ENCODE measurements at regions not wholly inside any gene's neighbourhood (a gene's known extent, or its start where the extent isn't known, plus 50 kb on each side); places are given as distances from the start of the nearest gene placed in this dataset.

- H3K4me3 ChIP-seq, result no peak overlapping the region
- DNase-seq (no peak), ATAC-seq (no peak)
- H3K9me3 ChIP-seq, result no peaks in the 10 kb centered on the region
- intact Hi-C loops (cut with DNase I), result no loop called here
- no peaks in the 10 kb centered on the region for H3K27me3 ChIP-seq (ENCODE audit: low read depth)
- no peak overlapping the region for H3K27ac ChIP-seq
- H3K4me1 ChIP-seq, result no peaks in the 10 kb centered on the region
- TF ChIP-seq, protein P1, sequence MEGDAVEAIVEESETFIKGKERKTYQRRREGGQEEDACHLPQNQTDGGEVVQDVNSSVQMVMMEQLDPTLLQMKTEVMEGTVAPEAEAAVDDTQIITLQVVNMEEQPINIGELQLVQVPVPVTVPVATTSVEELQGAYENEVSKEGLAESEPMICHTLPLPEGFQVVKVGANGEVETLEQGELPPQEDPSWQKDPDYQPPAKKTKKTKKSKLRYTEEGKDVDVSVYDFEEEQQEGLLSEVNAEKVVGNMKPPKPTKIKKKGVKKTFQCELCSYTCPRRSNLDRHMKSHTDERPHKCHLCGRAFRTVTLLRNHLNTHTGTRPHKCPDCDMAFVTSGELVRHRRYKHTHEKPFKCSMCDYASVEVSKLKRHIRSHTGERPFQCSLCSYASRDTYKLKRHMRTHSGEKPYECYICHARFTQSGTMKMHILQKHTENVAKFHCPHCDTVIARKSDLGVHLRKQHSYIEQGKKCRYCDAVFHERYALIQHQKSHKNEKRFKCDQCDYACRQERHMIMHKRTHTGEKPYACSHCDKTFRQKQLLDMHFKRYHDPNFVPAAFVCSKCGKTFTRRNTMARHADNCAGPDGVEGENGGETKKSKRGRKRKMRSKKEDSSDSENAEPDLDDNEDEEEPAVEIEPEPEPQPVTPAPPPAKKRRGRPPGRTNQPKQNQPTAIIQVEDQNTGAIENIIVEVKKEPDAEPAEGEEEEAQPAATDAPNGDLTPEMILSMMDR (IDR thresholded peaks at IDR 0.05), result no peak
- no peaks in the 10 kb centered on the region for H3K36me3 ChIP-seq
These were observed 469.0 kb upstream of the NWD2 start for GRCh38 chr4:36775544-36775943.

DNA sequence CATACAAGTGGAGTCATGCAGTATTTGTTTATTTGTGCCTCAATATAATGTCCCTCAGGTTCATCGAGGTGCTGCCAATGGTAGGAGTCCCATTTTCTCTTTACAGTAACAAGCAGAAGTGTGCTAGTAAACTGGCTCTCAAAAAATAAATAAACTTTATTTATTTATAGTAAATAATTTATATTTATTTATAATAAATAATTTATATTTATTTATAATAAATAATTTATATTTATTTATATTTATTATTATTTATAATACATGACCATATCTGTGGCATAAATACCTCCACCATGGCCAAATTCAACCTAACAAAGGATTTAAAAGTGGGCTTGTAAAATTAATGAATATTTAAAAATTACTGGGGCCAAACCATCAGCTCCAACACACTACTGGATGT, 464.9 kb upstream of the NWD2 start:
- TF ChIP-seq, protein P1 (IDR thresholded peaks at IDR 0.05), result no peak
- Histone ChIP-seq H3K36me3 (no peaks in the 10 kb centered on the region), H3K27ac (no peak overlapping the region), H3K4me1 (no peaks in the 10 kb centered on the region), H3K27me3 (ENCODE audit: low read depth) (no peaks in the 10 kb centered on the region), H3K4me3 (no peak overlapping the region), H3K9me3 (no peaks in the 10 kb centered on the region)
- intact Hi-C loops (cut with DNase I), result no loop called here
- DNase-seq (no peak), ATAC-seq (no peak)

- H3K27ac ChIP-seq, result no peak overlapping the region
- TF ChIP-seq, protein P1 (IDR thresholded peaks at IDR 0.05), result no peak
- no peaks in the 10 kb centered on the region for H3K36me3 ChIP-seq
- ATAC-seq (no peak), DNase-seq (no peak)
- H3K9me3 ChIP-seq, result no peaks in the 10 kb centered on the region
- H3K4me3 ChIP-seq, result no peak overlapping the region
- H3K4me1 ChIP-seq, result no peaks in the 10 kb centered on the region
- intact Hi-C loops (cut with DNase I), result no loop called here
- no peaks in the 10 kb centered on the region for H3K27me3 ChIP-seq (ENCODE audit: low read depth)
These were observed 458.6 kb upstream of the NWD2 start for GRCh38 chr4:36785973-36786372.

DNA sequence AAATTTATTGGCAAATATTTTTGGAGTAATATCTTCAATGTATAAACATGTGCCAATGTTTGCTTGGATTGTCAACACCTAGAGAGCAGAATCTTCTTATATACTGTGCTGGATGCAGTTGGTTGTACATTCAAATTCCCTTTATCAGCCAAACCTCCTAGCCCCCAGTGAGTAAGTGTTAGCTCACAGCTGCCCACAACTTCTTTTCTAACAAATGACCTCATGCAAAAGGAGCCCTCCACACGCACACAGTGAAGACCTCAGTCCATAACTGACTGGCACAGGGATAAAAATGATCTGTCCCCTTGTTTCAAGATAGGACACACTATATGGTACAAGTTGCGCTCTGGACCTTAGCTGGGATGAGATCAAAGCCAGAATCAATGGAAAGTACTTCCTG, 458.0 kb upstream of the NWD2 start:
- H3K27ac ChIP-seq, result no peak overlapping the region

DNA sequence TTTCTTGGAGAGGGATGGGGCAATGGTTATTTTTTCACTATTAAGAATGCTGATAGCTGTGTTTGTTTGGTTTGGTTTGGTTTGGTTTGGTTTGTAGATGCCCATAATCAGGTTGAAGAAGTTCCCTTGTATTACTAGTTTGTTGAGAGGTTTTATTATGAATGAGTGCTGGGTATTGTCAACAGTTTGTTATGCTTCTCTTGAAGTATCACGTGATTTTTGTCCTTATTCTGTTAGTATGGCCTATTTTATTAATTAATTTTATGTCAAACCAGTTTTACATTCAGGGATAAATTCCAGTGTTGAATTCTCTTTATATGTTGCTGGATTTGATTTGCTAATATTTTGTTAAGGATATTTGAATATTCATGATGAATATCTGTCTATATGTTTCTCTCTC, 449.8 kb upstream of the NWD2 start:
- no peak overlapping the region for H3K4me3 ChIP-seq
- no peak for ATAC-seq
- H3K27ac ChIP-seq, result no peak overlapping the region
- TF ChIP-seq, protein P1 (IDR thresholded peaks at IDR 0.05), result no peak
- H3K36me3 ChIP-seq, result no peaks in the 10 kb centered on the region
- intact Hi-C loops (cut with DNase I), result no loop called here
- DNase-seq, result no peak
- H3K27me3 ChIP-seq (ENCODE audit: low read depth), result no peaks in the 10 kb centered on the region
- no peaks in the 10 kb centered on the region for H3K4me1 ChIP-seq
- no peaks in the 10 kb centered on the region for H3K9me3 ChIP-seq

More for the DNA sequence above, 458.0 kb upstream of the NWD2 start:
- intact Hi-C loops (cut with DNase I), result no loop called here
- TF ChIP-seq, protein P1 (IDR thresholded peaks at IDR 0.05), result no peak
- Histone ChIP-seq H3K9me3 (no peaks in the 10 kb centered on the region), H3K4me3 (no peak overlapping the region), H3K36me3 (no peaks in the 10 kb centered on the region), H3K4me1 (no peaks in the 10 kb centered on the region), H3K27me3 (ENCODE audit: low read depth) (no peaks in the 10 kb centered on the region)
- ATAC-seq (no peak), DNase-seq (no peak)

GRCh38 chr4:36812149-36812548, 432.4 kb upstream of the NWD2 start:
- H3K36me3 ChIP-seq, result no peaks in the 10 kb centered on the region
- H3K9me3 ChIP-seq, result no peaks in the 10 kb centered on the region
- TF ChIP-seq, protein P1 (IDR thresholded peaks at IDR 0.05), result no peak
- DNase-seq, result no peak
- ATAC-seq, result no peak
- H3K4me3 ChIP-seq, result no peak overlapping the region
- intact Hi-C loops (cut with DNase I), result no loop called here
- no peak overlapping the region for H3K27ac ChIP-seq
- no peaks in the 10 kb centered on the region for H3K27me3 ChIP-seq (ENCODE audit: low read depth)
- no peaks in the 10 kb centered on the region for H3K4me1 ChIP-seq

Data from lower lobe of right lung (tissue), 2 donors.